Endometrium (tissue), 2 donors: ENCODE measurements at regions not wholly inside any gene's neighbourhood (a gene's known extent, or its start where the extent isn't known, plus 50 kb on each side); places are given as distances from the start of the nearest gene placed in this dataset.
"Not testable (repeated sequence)": the region's sequence is repeated elsewhere in the genome, so short reads cannot be mapped to it uniquely, and the experiment has no call there.

Experiments
- FAIRE-seq: peaks from 2 replicates; lab custom pipeline; 2012; peaks lifted over from hg19 to GRCh38; lab: Jason Lieb, UNC
- donor health status: control.
- donor health status: control.

DNA sequence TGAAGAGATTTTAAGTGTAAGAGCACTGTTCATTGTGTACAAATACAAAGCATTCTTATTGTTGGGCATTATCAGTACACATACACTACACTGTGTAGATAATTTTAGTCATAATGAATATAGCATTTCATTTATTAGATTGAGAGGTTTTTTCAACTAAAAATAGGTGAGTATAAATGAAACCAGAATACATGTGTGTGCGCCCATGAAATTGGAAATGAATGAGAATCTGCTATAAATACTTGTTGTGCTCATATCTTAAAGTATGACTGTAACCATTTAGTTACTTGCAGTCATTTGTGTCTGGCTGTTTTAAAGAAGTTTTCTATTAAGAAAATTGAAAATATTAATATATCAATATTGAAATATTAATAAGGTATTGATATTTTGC, 189.0 kb upstream of the MEF2C start:
- FAIRE-seq = peak; percentile 46

DNA sequence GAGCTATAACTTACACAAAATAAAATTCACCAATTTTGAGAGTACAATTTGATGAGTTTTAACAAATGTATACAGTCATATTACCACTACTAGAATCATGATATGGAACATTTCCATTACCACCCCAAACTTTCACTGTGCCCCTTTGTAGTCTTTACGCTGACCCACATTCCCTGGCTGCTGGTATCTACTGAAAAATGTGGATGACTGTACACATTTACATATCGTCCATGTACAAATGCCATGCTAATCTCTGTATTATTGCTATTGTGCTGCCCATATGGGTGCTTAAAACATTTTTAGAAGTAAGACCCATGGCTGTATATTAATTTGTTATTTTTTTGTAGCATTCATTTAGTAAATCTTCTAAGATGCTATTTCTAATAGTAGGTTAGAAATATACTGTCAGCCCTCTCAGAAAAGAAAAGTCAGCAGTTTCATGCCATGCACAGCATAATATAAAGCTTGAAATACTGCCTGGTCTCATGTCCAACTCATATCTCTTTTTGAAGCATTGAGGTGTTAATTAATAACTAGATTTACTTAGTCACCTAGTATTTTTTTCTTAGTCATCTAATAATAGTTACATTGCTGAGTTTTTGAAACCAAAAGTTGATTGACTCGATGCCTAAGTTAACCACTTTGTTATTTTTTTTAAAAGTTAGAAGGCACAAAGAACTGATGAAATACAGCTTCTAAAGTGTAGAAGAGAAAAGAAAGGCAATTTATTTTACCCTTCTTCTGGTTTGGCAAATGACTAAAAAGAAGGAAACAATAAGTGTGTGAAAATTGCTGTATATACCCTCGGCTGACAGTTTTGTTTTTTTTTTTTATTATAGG, 188.3 kb upstream of the MEF2C start:
- no peak for FAIRE-seq

DNA sequence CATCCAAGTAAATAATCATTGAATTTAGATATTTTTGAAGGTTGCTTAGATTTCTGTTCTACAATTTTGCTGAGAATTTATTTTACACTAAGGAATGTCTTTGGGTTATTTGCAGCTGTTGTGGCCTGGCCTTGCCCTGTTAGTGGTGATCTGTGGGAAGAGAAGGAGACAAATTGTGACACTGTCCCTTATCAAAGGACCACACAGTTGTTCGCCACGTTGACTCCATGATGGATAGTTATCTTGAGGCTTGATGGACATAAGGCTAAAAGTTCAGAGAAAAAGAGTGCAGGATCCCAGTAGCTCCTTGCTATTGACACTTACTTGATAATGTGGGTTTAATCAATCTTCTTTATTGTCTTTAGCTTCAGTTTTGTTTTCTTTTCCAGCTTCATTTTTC, 186.6 kb upstream of the MEF2C start:
- FAIRE-seq = no peak

DNA sequence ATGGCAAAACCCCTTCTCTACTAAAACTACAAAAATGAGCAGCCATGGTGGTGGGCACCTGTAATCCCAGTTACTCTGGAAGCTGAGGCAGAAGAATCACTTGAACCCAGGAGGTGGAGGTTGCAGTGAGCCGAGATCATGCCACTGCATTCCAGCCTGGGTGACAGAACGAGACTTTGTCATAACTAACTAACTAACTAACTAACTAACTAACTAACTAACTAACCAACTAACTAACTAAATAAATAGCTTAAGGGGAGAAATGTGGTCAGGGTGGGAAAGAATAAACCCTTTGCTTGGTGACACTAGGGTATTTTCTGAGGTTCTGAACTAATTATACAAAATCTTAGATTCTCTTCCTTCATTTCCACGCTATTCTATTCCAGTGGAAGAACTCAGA, 184.4 kb upstream of the MEF2C start:
- no peak for FAIRE-seq

DNA sequence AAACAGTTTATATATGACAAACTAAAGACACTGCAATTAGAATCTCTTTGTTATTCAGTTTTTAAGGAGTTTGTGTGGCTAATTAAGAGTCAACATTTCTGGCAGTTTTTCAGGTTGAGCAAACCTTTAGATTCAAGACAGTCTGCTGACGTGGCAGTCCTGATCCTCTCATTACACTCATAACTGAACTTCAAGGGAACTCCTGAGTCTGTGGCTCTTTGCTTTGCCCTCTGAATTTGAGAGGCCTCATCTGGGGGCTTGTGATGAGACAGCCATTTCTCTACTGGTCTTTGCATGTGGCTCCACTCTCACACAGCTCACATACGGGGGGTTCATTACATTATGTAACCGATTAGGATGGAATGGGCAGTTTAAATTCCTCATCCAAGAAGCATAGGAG, 182.9 kb upstream of the MEF2C start:
- FAIRE-seq = no peak

- peak; percentile 64 for FAIRE-seq
These were observed 181.8 kb upstream of the MEF2C start for GRCh38 chr5:89064736-89065135.

DNA sequence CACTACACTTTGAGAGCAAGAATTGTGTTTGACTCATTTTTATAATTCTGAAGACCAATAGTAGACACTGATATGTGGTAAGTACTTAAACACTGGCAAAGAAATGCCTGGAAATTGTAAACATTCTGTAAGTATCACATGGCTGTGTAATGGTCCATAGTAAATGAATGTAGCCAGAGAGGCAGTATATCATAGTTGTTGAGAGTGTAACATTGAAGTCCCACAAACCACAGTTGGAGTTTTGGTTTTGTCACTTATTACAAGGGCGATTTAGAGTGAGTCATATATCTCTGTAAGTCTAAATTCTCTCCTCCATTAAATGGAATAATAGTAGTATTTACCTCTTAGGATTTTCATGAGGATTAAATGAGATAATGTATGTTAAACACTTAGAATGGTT, 181.1 kb upstream of the MEF2C start:
- FAIRE-seq = no peak

DNA sequence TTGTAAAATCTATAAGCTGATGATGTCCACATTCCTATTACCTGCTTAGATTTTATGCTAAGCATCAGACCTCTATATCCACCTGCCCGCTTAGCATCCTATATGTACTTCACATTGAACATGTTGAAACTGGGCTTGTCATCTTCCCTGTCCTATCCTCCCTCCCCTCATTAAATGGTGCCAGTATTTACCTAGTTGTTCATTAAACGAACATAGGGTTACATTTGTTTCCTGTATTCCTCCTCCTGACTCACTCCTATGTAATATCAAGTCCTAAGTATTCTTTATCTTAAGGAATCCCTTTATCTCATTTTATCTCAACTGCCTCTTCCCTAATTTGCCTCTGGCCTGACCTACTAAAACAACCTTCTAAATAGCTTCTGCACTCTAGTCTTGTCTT, 177.8 kb upstream of the MEF2C start:
- no peak for FAIRE-seq

DNA sequence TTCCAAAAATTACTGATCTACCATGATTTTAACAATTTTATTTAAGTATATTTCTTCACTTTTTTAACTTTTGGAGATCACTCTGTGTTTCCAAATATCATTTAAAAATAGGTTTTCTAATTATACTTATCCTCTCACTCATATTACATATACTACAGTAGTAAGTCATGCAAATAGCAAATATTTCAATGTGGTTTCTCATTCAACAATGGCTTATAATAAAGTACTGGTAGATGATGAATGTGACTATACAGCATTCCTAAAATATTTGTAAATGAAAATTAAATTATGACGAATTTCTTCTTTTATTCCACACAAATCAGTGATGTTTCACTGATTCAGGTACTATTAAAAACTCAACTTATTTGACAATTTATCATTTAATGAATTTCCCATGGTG, 176.3 kb upstream of the MEF2C start:
- FAIRE-seq = no peak

GRCh38 chr5:89055695-89056085, 172.7 kb upstream of the MEF2C start:
- FAIRE-seq = no peak

DNA sequence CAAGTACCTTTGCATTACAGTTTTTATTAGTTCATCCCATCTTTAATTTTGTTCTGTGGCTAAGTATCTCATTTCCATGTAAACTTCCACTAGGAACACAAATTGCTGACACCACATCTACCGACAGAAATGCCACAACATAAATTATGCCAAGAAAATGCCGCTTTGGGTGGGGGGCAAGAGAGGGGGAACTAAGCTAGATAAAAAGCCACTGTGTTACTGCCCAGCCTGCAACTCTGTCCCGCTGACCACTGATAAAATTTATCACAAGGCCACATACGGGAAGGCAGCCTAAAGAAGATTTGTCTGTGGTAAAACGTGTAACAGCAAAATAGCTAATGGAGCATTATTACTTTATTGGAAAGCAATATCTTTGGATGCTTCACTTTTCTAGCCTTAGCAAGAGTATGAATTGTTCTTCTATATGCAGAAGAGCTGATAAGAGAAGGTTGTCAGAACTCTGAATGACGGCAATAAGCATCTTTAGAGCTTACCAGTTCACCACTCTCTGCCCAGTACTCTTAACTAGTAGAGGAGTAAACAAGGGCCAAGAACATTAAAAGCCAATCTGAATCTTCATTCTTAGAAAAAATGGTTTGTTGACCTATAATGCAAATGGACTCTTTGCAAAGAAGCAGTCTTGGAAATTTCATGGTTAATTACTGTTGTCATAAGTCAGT, 172.2 kb upstream of the MEF2C start:
- no peak for FAIRE-seq

GRCh38 chr5:89053547-89053946, 170.6 kb upstream of the MEF2C start:
- no peak for FAIRE-seq

DNA sequence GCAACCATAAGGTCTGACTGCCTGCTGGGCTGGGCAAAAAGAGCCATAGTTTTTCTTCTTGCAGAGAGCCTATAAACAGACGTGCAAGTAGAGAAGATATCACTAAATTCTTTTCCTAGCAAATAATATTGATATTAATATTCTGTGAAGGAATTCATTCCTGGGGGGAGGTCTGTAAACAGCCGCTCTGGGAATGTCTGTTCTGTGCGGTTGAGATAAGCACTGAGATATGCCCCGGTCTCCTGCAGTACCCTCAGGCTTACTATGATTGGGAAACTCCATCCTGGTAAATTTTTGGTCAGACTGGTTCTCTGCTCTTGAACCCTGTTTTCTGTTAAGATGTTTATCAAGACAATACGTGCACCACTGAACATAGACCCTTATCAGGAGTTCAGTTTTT, 167.1 kb upstream of the MEF2C start:
- not testable (repeated sequence) for FAIRE-seq

DNA sequence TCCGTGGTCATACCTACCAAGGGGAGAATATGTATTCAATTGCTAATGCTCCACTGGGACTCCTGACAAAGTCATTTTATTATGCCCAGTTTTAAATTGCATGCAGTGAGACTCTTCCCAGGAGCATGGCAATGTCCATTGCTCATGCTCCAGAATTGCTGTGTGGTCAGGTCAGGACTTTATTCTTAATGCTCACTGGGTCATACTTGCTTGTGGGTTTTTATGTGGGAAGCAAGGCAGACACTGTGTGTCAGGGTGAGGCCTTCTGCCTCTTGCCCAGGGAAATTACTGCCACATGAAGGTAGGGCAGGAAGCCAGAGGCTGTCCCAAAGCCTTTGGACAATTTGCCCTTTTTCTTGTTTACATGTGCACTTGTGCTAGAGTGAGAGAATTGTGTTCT, 164.6 kb upstream of the MEF2C start:
- FAIRE-seq = no peak

DNA sequence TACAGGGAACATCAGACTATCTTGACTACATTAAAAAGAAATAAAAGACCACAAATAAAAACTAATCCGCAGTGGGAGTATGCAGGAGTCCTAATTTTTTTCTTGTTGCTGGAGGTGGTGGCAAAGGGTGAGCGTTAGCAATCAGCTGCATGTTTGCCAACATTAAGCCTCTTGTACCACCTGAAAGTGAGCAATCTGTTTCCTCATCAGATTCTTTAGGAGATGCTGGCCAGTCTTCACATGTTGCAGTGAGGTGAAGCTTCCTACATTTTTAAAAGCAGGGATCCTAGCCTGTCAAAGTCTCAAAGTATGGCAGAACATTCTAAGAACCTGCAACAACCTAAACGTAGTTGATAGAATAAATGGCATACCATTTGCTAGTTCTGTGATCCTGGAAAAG, 162.2 kb upstream of the MEF2C start:
- FAIRE-seq = no peak

GRCh38 chr5:89044674-89045200, 161.8 kb upstream of the MEF2C start:
- FAIRE-seq = no peak

DNA sequence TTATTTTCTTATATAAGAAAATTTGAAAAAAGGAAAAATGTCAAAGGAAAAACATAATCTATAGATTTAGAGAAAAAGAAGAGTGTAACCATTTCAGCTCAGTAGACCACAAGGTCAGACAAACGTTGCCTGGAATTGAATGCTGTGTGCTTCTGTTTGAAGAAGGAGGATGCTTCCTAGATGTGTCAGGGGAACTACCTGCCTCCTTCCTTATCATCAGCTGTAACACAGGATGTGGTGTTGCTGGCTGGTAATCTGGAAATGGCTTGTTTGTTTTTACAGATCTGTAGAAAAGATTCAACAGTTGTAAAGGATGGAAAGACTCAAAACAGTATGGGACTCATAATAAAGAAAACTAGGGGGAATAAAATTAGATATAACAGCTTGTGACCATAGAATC, 160.7 kb upstream of the MEF2C start:
- no peak for FAIRE-seq

DNA sequence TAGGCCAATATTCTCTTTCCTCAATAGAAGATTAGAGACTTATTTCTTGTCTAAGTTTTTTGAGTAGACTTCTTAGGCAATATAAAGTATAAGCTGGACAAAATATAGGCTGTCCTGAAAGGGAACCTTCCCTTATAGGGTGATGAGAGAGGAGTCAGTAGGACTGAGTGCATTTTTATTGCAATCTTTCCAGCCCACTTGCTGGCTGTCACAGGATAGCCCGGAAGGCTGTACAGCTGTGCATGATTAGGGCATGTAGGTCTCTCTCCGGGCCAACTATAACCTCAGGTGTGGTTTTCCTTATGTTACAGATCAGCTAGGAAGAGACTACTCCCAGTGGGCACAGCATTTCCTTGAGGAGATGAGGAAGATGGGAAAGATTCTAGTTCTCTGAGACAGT, 159.8 kb upstream of the MEF2C start:
- no peak for FAIRE-seq

- no peak for FAIRE-seq
These were observed 159.0 kb upstream of the MEF2C start for GRCh38 chr5:89041976-89042375.

GRCh38 chr5:89041249-89041779, 158.3 kb upstream of the MEF2C start:
- FAIRE-seq = no peak

GRCh38 chr5:89036704-89037489, 153.9 kb upstream of the MEF2C start:
- FAIRE-seq = no peak

- no peak for FAIRE-seq
These were observed 153.2 kb upstream of the MEF2C start for GRCh38 chr5:89036166-89036565.

DNA sequence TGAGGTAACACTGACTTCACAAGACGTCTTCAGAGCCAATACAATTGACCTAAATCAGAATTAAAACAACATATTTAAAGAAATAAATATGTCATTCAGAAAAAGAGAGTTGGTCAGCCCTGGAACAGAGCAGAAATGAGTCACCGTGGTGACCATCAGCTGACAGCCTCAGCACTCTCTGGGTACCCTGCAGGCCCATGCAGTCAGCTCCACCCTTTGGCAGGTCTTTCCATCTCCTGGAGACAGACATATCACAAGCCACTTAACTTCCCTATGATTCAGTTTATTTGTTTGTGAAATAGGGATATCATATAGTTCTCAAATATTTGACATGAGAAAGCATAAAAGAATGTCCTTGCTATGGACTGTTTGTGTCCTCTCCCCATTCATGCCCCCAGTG, 151.6 kb upstream of the MEF2C start:
- no peak for FAIRE-seq
